Right lung (tissue), 2 donors: ENCODE measurements at regions not wholly inside any gene's neighbourhood (a gene's known extent, or its start where the extent isn't known, plus 50 kb on each side); places are given as distances from the start of the nearest gene placed in this dataset.
"Not testable (repeated sequence)": the region's sequence is repeated elsewhere in the genome, so short reads cannot be mapped to it uniquely, and the experiment has no call there.

Experiments used
- DNase-seq, 2 donors: peaks; one replicate each; pipeline ENCODE4 v3.0.0-alpha.2; 2013

DNA sequence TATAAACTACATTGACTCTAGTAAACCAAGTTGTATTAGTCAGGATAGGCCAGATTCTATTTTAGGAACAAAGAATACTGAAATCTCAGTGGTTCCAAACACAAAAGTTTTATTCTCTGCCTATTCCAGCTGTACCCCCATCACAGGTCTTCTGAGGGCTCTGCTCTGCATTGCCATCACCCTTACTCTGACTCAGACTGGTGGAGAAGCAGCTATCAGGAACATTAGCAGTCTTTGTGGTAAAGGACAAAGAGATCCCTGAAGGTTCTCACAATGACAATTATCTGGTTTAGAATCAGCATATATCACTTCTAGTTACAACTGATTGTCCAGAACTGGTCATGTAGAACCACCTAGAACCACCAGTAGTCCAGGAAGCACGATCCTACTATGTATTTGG is 251.1 kb downstream of the GLUD2 start:
- no peak for DNase-seq

DNA sequence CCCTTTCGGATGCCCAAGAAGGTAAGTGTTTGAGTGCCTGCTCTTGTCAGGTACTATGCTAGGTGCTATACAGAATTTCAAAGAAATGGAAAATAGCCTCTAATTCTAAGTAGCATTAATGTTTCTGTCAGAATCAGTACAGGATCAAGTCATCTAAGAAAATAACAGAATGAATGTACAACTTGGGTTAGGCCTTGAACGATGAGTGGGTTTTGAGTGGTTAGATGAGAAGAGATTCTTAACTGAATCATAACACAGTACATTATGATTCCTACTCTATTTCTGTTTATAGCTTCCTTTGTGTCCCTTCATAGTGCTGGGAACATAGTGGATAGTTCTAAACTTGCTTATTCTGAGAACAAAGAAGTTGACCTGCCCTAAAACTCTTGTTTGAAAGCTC is 253.9 kb downstream of the GLUD2 start:
- no peak for DNase-seq

DNA sequence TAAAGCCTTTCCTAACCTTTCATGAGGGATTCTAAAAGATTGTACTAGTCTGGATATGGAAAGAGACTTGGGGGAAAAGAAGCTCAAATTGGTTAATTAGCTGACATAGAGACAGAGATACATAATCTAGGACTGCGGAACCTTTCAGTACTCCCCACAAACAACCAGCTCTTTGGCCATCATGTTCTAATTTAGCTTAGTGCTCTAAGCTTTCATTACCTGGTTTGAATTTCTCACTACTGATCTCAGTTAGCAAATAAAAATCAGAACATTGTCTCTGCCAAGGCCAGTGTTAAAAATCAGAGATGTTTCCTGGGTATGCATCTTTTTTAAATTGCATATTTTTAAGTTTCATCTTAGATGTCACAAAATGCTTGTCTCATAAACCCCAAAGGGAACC is 254.4 kb downstream of the GLUD2 start:
- no peak for DNase-seq

DNA sequence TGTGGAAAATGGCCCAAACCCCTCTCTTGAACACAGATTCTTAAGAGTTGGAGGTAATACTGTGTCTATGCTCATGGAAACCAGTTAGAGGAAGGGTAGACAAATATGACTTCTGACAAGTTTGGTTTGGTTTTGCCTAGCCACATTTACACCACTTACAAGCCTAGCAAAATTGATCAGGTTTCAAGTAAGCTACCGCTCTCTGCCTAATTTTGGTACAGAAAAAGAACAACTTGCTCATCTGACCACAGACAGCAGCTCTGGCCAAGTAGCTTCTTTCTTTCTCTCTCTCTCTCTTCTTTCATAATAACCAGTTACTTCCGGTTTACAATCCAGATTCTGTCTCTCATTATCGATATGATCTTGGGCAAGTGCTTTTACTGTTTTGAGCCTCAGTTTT is 260.0 kb downstream of the GLUD2 start:
- DNase-seq = no peak

DNA sequence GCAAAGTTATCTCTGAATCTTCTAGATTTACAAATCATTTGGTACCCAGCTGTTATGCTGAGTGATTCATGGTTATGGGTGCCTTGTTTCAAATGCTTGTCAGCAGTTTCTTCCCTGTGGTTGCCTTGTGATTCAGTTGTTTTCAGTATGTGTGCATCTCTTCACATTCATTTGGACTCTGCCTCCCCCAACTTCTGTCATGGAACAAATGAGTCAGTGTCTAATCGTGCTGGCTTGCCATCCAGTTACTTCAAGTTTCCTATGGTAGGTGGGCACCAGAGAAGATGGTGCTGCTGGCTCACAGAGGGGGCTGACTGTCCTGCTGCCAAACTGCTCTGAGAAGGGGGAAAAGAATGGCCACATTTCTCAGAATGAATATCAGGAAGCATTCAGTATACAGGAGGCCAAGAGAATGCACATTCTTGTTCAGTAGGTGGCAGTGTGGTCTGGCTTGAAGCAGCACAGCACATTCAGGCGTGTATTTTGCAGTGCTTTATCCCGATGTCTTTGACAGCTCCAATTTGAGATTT is 260.9 kb downstream of the GLUD2 start:
- DNase-seq = peak; percentile 3 to 6

DNA sequence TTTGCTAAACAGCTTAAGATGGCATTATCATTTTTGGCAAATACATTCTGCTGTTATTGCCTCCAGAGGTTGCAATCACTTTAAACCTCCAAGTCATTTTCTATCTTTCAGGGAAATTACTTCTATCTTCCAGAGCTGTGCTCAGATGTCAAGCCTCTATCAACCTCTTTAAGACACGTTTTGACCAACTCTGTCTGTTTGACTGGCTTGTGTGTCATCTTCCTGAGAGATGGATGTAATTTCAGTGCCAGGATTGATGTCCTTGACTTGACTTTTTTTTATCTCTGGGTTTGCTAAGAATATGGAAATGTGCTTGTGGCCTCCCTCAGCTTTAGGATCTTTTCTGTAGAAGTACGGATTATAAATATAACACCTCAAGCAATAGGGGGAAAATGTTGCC is 263.4 kb downstream of the GLUD2 start:
- no peak for DNase-seq

DNA sequence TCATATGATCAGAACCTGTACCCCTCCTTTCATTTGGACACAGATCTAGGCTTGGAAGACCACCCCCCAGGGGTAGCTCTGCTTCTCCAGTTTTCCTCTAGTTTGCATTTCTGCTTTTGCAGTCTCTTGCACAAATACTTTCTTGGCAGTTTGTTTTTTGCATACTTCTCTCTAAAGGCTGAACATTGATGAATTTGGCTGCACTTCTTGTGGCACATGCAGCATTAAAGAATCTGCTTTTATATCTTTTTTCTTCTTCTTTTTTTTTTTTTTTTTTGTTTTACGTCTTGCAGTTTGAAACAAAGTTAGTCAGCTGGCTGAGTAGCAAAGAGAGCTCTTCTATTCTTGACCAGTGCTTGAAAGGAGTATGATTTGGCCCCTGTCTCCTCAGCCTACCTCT is 273.0 kb downstream of the GLUD2 start:
- no peak for DNase-seq

DNA sequence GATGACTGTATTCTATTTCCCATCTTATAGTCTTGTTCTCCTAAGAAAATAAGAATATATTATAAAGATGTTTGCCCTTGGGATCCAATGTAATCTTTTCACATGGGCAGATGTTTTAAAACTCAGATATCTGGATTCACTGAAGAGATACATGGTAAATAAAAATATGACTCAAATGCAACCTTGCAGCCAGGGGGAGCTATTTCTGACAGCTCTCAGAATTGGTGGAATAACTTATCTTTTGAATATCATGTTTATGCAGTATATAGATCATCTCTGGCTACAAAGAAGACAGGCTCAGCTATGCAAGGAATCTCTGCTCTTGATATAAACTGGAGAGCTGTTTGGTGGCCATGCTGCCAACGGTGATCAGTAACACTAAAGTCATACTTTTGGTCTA is 274.7 kb downstream of the GLUD2 start:
- DNase-seq = no peak

DNA sequence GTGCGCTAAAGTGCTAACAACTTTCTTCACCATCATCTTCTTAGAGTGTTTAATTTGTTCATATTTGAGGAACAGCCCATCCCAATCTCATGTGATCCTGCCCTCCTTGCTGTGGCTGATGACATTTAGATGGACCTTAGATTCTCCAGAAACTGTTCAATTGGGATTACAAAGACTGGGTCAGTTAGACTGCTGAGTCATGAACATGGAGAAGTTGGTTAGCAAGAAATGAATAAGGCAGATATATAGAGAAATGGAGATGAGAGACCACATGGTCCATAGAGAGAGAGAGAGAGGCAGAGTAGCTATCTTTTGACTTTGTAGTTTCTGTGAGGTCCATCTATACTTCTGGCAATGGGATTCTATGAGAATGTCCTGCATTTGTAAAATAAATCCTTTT is 275.9 kb downstream of the GLUD2 start:
- no peak for DNase-seq

DNA sequence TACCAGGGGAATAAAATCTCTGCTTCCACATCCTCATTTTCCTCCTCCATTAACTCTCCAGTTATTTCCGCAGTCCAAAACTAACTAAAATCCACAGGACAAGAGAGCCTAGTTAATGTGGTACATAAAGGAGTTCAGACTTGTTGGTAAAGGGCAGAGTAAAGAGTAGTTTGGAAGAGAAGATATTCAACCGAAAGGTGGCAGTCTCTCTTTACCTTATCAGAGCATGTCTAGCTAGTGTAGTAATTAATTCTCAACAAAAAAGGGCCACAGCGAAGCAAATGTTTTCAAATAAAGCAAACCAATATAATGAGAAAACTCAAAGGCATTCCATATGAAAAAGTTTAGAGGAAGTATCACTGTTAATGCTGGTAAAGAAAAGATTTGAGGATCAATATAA is 286.5 kb downstream of the GLUD2 start:
- no peak for DNase-seq

DNA sequence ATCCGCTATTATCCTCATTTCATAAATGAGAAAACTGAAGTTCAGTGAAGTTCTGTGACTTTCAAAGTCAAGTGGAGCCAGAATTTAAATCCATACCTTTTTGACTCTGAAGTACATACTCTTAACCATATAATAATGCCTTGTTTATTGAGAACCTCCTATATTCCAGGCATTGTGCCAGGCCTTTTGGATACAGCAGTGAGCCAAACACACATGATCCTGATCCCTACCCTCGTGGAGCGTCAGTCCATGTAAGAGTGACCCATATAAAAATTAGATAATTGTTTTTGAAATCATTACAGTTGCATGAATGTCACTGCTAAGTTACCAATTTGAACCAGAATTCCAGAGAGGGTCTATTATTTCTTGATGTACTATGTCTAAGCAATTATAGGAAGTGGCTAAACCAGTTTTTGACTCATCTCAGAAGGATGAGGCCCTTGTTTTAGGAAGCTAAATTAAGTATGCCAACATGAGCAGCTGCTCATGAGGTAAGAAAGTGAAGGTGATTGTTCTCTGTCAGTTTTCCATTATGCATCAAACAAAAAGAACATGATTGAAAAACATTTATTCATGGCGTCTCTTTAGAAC is 289.5 kb downstream of the GLUD2 start:
- DNase-seq = no peak

DNA sequence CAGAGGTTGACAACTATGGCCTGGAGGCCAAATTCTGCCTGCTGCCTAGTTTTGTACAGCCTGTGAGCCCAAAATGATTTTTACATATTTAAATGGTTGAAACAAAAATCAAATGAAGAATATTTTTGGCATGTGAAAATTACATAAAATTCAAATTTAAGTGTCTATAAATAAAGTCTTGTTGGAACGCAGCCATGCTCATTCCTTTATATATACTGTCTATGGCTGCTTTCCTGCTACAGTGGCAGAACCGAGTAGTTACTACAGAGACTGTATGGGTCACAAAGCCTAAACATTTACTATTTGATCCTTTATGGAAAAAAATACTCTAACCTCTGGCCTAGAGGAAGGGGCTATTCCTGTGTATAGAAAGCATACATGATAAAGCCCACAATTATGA is 290.4 kb downstream of the GLUD2 start:
- DNase-seq = no peak

DNA sequence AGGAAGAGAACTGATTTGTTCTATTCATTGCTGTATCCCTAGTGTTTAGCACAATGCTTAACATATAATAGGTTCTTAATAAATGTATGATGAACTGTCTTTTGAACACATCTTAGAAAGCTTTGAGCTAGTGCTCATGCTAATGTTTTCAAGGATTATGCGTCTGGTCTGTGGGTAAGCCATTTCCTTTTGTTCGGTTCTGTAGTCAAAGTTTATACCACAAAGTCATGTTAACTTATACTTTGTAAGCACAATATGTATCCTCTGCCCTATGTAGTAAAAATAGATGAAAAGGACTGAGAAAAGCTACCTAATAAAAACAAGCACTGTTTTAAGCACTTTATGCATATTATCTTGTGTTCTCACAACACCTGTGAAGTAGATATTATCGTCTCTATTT is 301.9 kb downstream of the GLUD2 start:
- DNase-seq = no peak

DNA sequence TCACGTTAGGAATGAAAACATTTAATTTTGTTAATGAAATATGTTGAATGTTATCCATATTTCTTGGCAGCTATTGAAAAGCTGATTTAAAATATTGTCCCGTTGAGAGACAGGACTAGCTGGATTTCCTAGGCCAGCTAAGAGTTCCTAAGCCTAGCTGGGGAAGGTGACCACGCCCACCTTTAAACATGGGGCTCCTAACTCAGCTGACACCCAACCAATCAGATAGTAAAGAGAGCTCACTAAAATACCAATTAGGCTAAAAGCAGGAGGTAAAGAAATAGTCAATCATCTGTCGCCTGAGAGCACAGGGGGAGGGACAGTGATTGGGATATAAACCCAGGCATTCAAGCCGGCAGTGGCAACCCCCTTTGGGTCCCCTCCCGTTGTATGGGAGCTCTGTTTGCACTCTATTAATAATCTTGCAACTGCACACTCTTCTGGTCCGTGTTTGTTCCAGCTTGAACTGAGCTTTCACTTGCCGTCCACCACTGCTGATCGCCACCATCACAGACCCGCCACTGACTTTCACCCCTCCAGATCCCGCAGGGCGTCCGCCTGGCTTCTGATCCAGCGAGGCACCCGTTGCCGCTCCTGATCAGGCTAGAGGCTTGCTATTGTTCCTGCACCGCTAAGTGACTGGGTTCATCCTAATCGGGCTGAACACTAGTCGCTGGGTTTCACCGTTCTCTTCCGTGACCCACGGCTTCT is 308.9 kb downstream of the GLUD2 start:
- no peak for DNase-seq

DNA sequence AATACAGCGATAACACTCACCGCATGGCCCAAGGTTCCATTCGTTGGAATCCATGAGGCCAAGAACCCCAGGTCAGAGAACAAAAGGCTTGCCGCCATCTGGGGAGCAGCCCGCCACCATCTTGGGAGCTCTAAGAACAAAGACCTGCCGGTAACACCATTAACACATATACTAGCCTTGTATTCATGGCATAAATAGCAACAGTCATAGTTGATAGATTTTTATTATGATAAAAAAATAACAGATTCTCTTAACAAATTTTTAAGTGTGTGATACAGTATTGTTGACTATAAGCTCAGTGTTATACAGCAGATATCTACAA is 309.4 kb downstream of the GLUD2 start:
- no peak for DNase-seq

DNA sequence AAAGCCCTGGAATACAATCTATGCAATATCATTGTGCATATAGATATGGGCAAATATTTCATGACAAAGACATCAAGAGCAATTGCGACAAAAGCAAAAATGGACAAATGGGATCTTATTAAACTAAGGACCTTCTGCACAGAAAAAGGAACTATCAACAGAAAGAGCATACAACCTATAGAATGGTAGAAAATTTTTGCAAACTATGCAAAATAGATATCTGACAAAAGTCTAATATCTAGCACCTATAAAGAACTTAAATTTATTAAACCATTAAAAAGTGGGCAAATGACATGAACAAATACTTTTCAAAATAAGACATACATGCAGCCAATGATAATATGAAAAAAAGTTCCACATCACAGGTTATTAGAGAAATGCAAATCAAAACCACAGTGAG is 312.9 kb downstream of the GLUD2 start:
- no peak for DNase-seq

DNA sequence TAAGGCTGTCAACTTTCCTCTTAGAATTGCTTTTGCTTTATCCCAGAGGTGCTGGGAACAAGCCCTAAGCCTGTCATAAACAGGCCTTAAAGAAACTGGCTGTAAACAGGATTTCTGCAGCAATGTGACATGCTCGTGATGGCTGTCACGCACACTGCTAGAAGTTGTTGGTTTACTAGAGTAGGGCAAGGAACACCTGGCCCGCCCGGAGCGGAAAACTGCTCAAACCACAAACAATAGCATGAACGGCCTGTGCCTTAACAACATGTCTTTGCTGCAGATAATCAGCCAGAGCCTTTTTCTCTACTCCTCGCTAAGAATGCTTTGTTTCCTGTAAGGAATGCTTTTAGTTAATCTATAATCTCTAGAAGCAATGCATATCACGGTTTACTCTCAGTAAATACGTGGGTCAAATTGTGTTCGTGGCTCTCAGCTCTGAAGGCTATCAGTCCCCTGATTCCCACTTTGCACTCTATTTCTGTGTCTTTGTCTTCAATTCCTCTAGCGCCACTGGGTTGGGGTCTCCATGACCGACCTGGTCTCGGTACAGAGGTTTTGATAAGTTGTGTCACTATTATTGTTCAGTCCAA is 318.3 kb downstream of the GLUD2 start:
- no peak for DNase-seq

DNA sequence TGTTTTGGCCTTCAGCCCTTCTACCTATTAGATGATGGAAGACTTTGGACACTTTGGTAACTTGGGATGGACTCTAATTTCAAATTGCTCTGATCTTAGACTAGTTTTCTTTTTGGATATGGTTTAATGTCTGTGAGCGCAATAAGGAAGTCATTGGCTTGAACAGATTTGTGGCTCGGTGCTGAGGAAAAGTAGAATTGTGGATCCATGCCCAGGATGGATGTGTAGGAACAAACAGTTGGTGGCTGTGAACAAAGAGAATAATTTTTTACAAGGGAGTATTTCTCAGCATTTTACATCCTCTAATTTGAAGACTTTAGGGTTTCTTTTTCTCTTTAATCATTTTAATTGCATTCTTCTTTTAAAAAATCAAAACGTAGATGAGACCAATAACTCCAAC is 327.1 kb downstream of the GLUD2 start:
- no peak for DNase-seq

DNA sequence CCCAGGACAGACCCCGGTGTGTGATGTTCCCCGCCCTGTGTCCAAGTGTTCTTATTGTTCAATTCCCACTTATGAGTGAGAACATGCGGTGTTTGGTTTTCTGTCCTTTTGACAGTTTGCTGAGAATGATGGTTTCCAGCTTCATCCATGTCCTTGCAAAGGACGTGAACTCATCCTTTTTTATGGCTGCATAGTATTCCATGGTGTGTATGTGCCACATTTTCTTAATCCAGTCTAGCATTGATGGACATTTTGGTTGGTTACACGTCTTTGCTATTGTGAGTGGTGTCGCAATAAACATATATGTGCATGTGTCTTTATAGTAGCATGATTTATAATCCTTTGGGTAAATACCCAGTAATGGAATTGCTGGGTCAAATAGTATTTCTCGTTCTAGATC is 334.5 kb downstream of the GLUD2 start:
- not testable (repeated sequence) for DNase-seq

DNA sequence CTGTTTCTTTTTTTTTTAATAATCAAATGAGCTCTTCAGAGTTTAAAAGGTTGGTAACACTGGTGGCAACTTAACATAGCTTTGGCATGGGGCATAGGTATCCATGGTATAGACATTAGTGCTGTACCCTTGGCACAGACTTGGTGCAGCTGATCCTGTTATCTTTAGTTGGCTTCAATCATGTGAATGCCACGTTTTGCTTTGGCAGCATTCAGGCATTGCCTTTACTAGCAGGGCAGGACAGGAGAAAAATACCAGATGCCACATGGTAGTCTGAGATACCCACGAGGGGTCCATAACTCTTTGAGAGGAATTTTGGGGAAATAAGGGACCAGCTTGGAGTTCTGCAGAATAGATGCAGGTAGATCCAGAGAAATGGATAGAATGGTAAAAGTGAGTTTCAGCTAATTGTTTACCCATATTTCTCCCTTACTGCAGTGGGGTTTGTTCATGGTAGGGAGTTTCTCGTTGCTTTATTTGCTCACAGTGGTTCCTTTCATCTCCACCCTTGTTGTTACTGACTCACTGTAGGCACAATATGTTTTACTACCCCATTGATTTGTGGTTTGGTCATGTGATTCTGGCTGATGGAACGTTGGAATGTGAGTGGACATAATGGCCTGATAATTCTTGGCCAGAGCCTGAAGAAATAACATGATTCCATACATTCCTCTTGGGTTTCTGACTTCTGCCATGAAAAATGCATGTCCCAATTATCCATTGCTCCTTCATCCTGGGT is 342.7 kb downstream of the GLUD2 start:
- DNase-seq = no peak

DNA sequence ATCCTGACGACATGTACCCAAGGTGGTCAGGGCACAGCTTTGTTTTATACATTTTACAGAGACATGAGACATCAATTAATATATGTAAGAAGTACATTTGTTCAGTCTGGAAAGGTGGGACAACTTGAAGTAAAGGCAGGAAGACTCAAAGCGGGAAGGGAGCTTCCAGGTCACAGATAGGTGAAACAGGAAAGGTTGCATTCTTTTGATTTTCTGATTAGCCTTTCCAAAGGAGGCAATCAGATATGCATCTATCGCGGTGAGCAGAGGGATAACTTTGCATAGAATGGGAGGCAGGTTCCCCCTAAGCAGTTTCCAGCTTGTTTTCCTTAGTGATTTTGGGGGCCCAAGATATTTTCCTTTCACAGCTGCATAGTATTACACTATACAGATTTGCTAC is 358.4 kb downstream of the GLUD2 start:
- DNase-seq = no peak

DNA sequence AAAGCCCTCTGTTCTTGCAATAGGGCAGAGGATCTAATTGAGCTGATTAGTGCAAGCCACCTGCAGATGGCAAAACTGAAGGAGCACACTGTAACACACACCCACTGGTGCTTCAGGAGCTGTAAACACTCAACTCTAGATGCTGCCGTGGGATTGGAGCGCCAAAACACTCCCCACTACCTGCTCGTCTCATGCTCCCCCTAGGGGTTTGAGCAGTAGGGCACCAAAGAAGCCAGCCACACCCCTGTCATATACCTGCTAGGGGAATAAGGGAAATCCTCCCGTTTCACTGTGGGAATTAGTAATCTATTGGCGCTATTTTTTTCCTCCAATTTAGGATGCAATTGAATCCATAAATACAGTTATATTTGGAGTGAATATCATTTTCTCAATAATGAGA is 360.2 kb downstream of the GLUD2 start:
- no peak for DNase-seq

DNA sequence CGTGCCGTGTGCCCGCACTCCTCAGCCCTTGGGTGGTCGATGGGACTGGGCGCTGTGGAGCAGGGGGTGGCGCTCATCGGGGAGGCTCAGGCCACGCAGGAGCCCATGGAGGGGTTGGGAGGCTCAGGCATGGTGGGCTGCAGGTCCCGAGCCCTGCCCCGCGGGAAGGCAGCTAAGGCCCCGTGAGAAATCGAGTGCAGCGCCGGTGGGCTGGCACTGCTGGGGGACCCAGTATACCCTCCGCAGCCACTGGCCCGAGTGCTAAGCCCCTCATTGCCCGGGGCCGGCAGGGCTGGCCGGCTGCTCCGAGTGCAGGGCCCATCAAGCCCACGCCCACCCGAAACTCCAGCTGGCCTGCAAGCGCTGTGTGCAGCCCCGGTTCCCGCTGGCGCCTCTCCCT is 384.1 kb downstream of the GLUD2 start:
- not testable (repeated sequence) for DNase-seq
